Panc1 (cell line): ENCODE measurements at regions not wholly inside any gene's neighbourhood (a gene's known extent, or its start where the extent isn't known, plus 50 kb on each side); places are given as distances from the start of the nearest gene placed in this dataset.

Experiments used
- ATAC-seq: fragments of 200-7000 bp; cut with Tn5 transposase; 2 replicates; pipeline ENCODE4 v1.9.1; 2020; ENCODE audit warnings: mild to moderate bottlenecking, moderate library complexity
- BruUV-seq: library from RNA; stranded (reverse); fragments of 400-500 nt; replicated peaks from 2 replicates; lab custom pipeline; 2021; lab: Mats Ljungman, UMichigan
- CTCF ChIA-PET: fragments of 300-600 bp; sonication (Branson Sonifier 250); formaldehyde crosslinking; loops from one replicate; lab custom pipeline; 2022; ENCODE audit warnings: antibody characterized with exemption; lab: Charles Lee
- POLR2A ChIA-PET: fragments of 300-600 bp; sonication (Branson Sonifier 250); formaldehyde crosslinking; loops from one replicate; lab custom pipeline; 2022; ENCODE audit warnings: antibody characterized with exemption; lab: Charles Lee
- DNase-seq: peaks from one replicate; pipeline ENCODE4 v3.0.0-alpha.2; 2010; ENCODE audit warnings: low read depth, low spot score
- H3K27ac ChIP-seq: 2 replicates; pipeline ENCODE4 v1.5.1; 2011; ENCODE audit warnings: mild to moderate bottlenecking, low read length, inconsistent platforms
- H3K27me3 ChIP-seq: fragments of 200-500 bp; sonication (Bioruptor generic); 2 replicates; pipeline ENCODE4 v1.6.0; 2014; ENCODE audit warnings: low read length, inconsistent platforms; ENCODE audit not compliant: control insufficient read depth, insufficient read depth
- H3K36me3 ChIP-seq: fragments of 200-500 bp; sonication (Bioruptor generic); 2 replicates; pipeline ENCODE4 v1.5.1; 2014; ENCODE audit warnings: inconsistent platforms, mild to moderate bottlenecking, low read length, moderate library complexity; ENCODE audit not compliant: control insufficient read depth, insufficient read depth
- H3K4me1 ChIP-seq: 2 replicates; pipeline ENCODE4 v1.5.1; 2011; ENCODE audit warnings: inconsistent platforms, mild to moderate bottlenecking, low read length, moderate library complexity; ENCODE audit not compliant: control insufficient read depth, insufficient read depth
- H3K4me3 ChIP-seq, 2 experiments: 2 replicates each; pipeline ENCODE4 v1.5.1; 2011 to 2012; ENCODE audit warnings: low read depth in 2 of 2, low read length in 2 of 2, mild to moderate bottlenecking in 2 of 2, inconsistent platforms in 1 of 2, moderate library complexity in 1 of 2
- H3K9me3 ChIP-seq: fragments of 200-500 bp; sonication (Bioruptor generic); 2 replicates; pipeline ENCODE4 v1.5.1; 2014; ENCODE audit warnings: low read depth, mild to moderate bottlenecking, inconsistent platforms, low read length, moderate library complexity; ENCODE audit not compliant: control insufficient read depth, insufficient read depth
- POLR2AphosphoS5 ChIP-seq: IDR thresholded peaks from 2 replicates; pipeline ENCODE4 v1.6.1; 2012; ENCODE audit warnings: mild to moderate bottlenecking, low read depth, low read length, moderate library complexity
- SIN3A ChIP-seq: IDR thresholded peaks from 2 replicates; pipeline ENCODE4 v1.6.1; 2012; ENCODE audit warnings: low read depth, mild to moderate bottlenecking, low read length, moderate library complexity, borderline replicate concordance; ENCODE audit not compliant: insufficient read depth
- TCF7L2 ChIP-seq: IDR thresholded peaks from 2 replicates; pipeline ENCODE4 v1.6.1; 2011; ENCODE audit warnings: mild to moderate bottlenecking, low read depth, low read length, inconsistent platforms
- in situ Hi-C: cut with HindIII; loops from 2 replicates; pipeline ENCODE4 v1.10.0; 2016; ENCODE audit warnings: low sequenced_read_pairs, low pct_unique_long_range_greater_than_20kb
- intact Hi-C: fragments of 100-400 bp; cut with micrococcal nuclease; formaldehyde crosslinking; loops from one replicate; pipeline ENCODE4 v1.10.0; 2022; ENCODE audit not compliant: unreplicated experiment
- TF ChIP-seq, protein P1 (sequence below): fragments of 450-650 bp; IDR thresholded peaks from 2 replicates; pipeline ENCODE4 v1.5.1; 2017; ENCODE audit warnings: mild to moderate bottlenecking
- TF ChIP-seq, protein P2 (sequence below), 2 experiments: IDR thresholded peaks; 2 replicates each; pipeline ENCODE4 v1.6.1; 2011 to 2012; ENCODE audit warnings: low read depth in 2 of 2, control low read depth in 1 of 2, low read length in 1 of 2, mild to moderate bottlenecking in 1 of 2, moderate library complexity in 1 of 2; ENCODE audit not compliant: insufficient read depth in 1 of 2

DNA sequence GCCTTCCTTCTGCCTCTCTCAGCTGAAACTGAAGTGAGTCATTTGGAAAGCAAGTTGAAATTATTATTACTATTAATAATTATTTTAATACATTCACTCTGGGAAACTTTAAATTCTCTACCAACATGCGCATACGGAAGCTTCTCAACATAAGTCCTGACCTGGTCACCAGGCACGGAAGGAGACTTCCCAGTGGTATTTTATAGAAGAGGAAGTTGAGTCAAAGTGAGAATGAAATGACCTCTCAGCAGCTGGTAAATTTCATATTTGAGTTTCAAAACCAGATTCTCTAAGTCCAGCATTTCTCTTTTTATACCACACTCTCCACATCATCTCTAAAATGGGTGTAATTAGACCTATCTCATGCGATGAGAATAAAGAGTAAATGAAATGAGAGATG lies 747.4 kb downstream of the VRK1 start:
- no peak overlapping the region for H3K4me3 ChIP-seq
- DNase-seq (no peak), ATAC-seq (no peak)
- H3K27me3 ChIP-seq, result no peaks in the 10 kb centered on the region
- H3K4me1 ChIP-seq, result no peaks in the 10 kb centered on the region
- ChIA-PET POLR2A (no interaction called here), CTCF (no interaction called here)
- in situ Hi-C loops, result no loop called here
- no peak overlapping the region for H3K27ac ChIP-seq
- H3K36me3 ChIP-seq, result no peaks in the 10 kb centered on the region
- no TSS peak for BruUV-seq
- intact Hi-C loops, result no loop called here
- TF ChIP-seq, protein P1, sequence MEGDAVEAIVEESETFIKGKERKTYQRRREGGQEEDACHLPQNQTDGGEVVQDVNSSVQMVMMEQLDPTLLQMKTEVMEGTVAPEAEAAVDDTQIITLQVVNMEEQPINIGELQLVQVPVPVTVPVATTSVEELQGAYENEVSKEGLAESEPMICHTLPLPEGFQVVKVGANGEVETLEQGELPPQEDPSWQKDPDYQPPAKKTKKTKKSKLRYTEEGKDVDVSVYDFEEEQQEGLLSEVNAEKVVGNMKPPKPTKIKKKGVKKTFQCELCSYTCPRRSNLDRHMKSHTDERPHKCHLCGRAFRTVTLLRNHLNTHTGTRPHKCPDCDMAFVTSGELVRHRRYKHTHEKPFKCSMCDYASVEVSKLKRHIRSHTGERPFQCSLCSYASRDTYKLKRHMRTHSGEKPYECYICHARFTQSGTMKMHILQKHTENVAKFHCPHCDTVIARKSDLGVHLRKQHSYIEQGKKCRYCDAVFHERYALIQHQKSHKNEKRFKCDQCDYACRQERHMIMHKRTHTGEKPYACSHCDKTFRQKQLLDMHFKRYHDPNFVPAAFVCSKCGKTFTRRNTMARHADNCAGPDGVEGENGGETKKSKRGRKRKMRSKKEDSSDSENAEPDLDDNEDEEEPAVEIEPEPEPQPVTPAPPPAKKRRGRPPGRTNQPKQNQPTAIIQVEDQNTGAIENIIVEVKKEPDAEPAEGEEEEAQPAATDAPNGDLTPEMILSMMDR, result no peak
- no peak for TF ChIP-seq TCF7L2
- no peak for TF ChIP-seq POLR2AphosphoS5
- TF ChIP-seq, protein P2, sequence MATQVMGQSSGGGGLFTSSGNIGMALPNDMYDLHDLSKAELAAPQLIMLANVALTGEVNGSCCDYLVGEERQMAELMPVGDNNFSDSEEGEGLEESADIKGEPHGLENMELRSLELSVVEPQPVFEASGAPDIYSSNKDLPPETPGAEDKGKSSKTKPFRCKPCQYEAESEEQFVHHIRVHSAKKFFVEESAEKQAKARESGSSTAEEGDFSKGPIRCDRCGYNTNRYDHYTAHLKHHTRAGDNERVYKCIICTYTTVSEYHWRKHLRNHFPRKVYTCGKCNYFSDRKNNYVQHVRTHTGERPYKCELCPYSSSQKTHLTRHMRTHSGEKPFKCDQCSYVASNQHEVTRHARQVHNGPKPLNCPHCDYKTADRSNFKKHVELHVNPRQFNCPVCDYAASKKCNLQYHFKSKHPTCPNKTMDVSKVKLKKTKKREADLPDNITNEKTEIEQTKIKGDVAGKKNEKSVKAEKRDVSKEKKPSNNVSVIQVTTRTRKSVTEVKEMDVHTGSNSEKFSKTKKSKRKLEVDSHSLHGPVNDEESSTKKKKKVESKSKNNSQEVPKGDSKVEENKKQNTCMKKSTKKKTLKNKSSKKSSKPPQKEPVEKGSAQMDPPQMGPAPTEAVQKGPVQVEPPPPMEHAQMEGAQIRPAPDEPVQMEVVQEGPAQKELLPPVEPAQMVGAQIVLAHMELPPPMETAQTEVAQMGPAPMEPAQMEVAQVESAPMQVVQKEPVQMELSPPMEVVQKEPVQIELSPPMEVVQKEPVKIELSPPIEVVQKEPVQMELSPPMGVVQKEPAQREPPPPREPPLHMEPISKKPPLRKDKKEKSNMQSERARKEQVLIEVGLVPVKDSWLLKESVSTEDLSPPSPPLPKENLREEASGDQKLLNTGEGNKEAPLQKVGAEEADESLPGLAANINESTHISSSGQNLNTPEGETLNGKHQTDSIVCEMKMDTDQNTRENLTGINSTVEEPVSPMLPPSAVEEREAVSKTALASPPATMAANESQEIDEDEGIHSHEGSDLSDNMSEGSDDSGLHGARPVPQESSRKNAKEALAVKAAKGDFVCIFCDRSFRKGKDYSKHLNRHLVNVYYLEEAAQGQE (IDR thresholded peaks at IDR 0.05; ENCODE audit: insufficient read depth in 1 of 2, low read depth in 2 of 2, low read length in 1 of 2), result no peak
- no peak for TF ChIP-seq SIN3A
- H3K9me3 ChIP-seq, result no peaks in the 10 kb centered on the region

DNA sequence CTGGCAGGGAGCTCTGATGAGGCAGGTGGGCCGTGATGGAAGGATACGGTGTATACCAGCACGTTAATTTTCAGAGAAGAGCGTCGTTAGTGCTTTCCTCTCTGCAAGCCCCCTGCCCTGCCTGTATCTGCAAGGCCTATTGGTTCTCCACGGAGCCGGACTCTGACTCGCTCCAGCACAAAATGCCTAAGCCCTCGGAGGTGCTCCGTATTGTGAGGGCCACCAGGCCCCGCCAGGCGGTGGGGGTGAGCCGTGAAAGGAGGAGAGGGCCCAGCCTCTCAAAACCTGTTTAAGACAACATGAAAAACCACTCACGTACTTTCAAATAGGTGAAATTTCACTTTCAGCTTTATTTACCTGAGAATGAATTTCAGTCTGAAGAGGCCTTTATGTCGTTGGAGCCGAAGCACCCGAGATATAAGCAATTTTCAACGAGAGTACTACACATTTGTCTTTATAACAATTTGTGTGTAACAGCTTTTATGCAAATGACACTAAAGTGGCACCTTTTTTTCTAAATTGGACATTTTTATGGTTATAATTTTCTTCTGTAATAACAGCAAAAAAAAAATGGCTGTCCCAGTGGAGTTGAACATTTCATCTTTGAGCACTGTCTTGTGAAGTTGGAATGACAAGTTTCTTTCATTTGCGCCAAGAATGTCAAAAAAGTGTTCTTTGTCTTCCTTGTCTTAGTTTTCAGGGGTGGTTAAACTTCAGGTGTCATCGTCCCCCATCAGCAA lies 749.5 kb downstream of the VRK1 start:
- intact Hi-C loops, result no loop called here
- ChIA-PET CTCF (no interaction called here), POLR2A (no interaction called here)
- TF ChIP-seq TCF7L2 (no peak), POLR2AphosphoS5 (no peak), SIN3A (no peak)
- TF ChIP-seq, protein P2 (IDR thresholded peaks at IDR 0.05; ENCODE audit: insufficient read depth in 1 of 2, low read depth in 2 of 2, low read length in 1 of 2), result no peak
- TF ChIP-seq, protein P1, result no peak
- no TSS peak for BruUV-seq
- Histone ChIP-seq H3K4me1 (no peaks in the 10 kb centered on the region), H3K36me3 (no peaks in the 10 kb centered on the region), H3K4me3 (no peak overlapping the region), H3K9me3 (no peaks in the 10 kb centered on the region), H3K27me3 (no peaks in the 10 kb centered on the region), H3K27ac (no peak overlapping the region)
- in situ Hi-C loops, result no loop called here
- DNase-seq (no peak), ATAC-seq (no peak)
